ENCODE measurements at regions not wholly inside any gene's neighbourhood (a gene's known extent, or its start where the extent isn't known, plus 50 kb on each side); places are given as distances from the start of the nearest gene placed in this dataset.

GRCh38 chr10:44238212-44238611, 146.7 kb downstream of the CXCL12 start:
- no peak overlapping the region for H3K4me3 ChIP-seq (ENCODE audit: extremely low read depth in 1 of 4, insufficient read depth in 2 of 4, low read depth in 3 of 4, low read length in 4 of 4)
- H3K4me2 ChIP-seq (ENCODE audit: insufficient read depth in 1 of 2, low read depth in 2 of 2, low read length in 2 of 2): no peak overlapping the region
- no peak overlapping the region for H2AFZ ChIP-seq (ENCODE audit: low read length)
- no peak overlapping the region for H2AK5ac ChIP-seq (ENCODE audit: low read depth, low read length)
- peaks cover 2% of the 10 kb centered on the region; the same call in 1 of the 2 replicates for H3K23me2 ChIP-seq (ENCODE audit: low read depth, low read length)
- no peak overlapping the region for H3K23ac ChIP-seq (ENCODE audit: insufficient read length)
- H3K18ac ChIP-seq (ENCODE audit: extremely low read depth, low read length): no peak overlapping the region
- no peak overlapping the region for H3K4ac ChIP-seq (replicated peaks; ENCODE audit: insufficient read length, low read depth, low read length)
- no peak overlapping the region for H3K27ac ChIP-seq (ENCODE audit: low read depth, low read length)
- no peak overlapping the region for H3K56ac ChIP-seq (replicated peaks; ENCODE audit: insufficient read length, low read depth, low read length)
- H2BK120ac ChIP-seq (replicated peaks; ENCODE audit: low read depth, low read length): no peak overlapping the region
- H3K4me1 ChIP-seq (replicated peaks in 1 of 4; ENCODE audit: control insufficient read depth in 3 of 4, insufficient read depth in 4 of 4, low read length in 3 of 4): peaks cover 8 to 14% (median 11%) of the 10 kb centered on the region in 4 experiments
- no peak overlapping the region for H2BK5ac ChIP-seq (ENCODE audit: low read depth, low read length)
- H3K79me1 ChIP-seq (ENCODE audit: low read depth, low read length): no peaks in the 10 kb centered on the region
- no peak overlapping the region for H3K14ac ChIP-seq (ENCODE audit: insufficient read length)
- TF ChIP-seq CBX5 (IDR thresholded peaks at IDR 0.05; ENCODE audit: low read depth, low read length) (no peak), SP2 (IDR thresholded peaks at IDR 0.05; ENCODE audit: low read length) (no peak), GABPA (IDR thresholded peaks at IDR 0.05; ENCODE audit: borderline replicate concordance, insufficient read depth, low read length) (no peak), EZH2 (IDR thresholded peaks at IDR 0.05; ENCODE audit: low read depth, low read length, severe bottlenecking) (no peak)
- TF ChIP-seq, protein P1, sequence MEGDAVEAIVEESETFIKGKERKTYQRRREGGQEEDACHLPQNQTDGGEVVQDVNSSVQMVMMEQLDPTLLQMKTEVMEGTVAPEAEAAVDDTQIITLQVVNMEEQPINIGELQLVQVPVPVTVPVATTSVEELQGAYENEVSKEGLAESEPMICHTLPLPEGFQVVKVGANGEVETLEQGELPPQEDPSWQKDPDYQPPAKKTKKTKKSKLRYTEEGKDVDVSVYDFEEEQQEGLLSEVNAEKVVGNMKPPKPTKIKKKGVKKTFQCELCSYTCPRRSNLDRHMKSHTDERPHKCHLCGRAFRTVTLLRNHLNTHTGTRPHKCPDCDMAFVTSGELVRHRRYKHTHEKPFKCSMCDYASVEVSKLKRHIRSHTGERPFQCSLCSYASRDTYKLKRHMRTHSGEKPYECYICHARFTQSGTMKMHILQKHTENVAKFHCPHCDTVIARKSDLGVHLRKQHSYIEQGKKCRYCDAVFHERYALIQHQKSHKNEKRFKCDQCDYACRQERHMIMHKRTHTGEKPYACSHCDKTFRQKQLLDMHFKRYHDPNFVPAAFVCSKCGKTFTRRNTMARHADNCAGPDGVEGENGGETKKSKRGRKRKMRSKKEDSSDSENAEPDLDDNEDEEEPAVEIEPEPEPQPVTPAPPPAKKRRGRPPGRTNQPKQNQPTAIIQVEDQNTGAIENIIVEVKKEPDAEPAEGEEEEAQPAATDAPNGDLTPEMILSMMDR (IDR thresholded peaks at IDR 0.05; ENCODE audit: control extremely low read depth in 1 of 3, insufficient read depth in 1 of 3, low read depth in 1 of 3, low read length in 3 of 3): no peak
- no peak for DNase-seq (ENCODE audit: low read depth in 1 of 2, low spot score in 2 of 2)
- no peak overlapping the region for H2BK15ac ChIP-seq (ENCODE audit: low read length)
- FAIRE-seq: no peak
- H4K91ac ChIP-seq (replicated peaks; ENCODE audit: insufficient read length, low read length): no peak overlapping the region
- H2BK12ac ChIP-seq (ENCODE audit: low read depth, low read length): no peak overlapping the region
- no peaks in the 10 kb centered on the region for H3K79me2 ChIP-seq (ENCODE audit: control insufficient read depth in 1 of 2, insufficient read depth in 2 of 2, low read length in 2 of 2)
- POLR2A ChIA-PET (ENCODE audit: partially characterized antibody): no interaction called here
- H3K9me3 ChIP-seq (ENCODE audit: insufficient read depth in 2 of 2, low read depth in 1 of 2, low read length in 1 of 2): no peaks in the 10 kb centered on the region
- no peak overlapping the region for H2BK20ac ChIP-seq (ENCODE audit: low read length)
- no peak overlapping the region for H4K8ac ChIP-seq (ENCODE audit: extremely low read depth, insufficient read depth, low read length)
- no peaks in the 10 kb centered on the region for H3K36me3 ChIP-seq (ENCODE audit: control insufficient read depth in 2 of 4, insufficient read depth in 4 of 4, low read length in 3 of 4)
- CTCF ChIA-PET (ENCODE audit: partially characterized antibody): no interaction called here
- no peak overlapping the region for H3K9ac ChIP-seq (replicated peaks in 1 of 4; ENCODE audit: extremely low read depth in 1 of 4, low read depth in 3 of 4, low read length in 3 of 4)
- H4K5ac ChIP-seq (ENCODE audit: insufficient read length, low read depth, low read length): no peak overlapping the region
- no peaks in the 10 kb centered on the region for H4K20me1 ChIP-seq (replicated peaks in 1 of 2; ENCODE audit: control insufficient read depth in 1 of 2, insufficient read depth in 2 of 2, low read length in 2 of 2)
- 77% methylated on average over 3 of the region's 3 CpGs; no CpG with 5 or more reads in 1 of the 2 experiments for WGBS, 2 experiments (ENCODE audit: extremely low coverage in 1 of 2, insufficient coverage in 1 of 2, insufficient read length in 1 of 2, insufficient replicate concordance in 2 of 2, low coverage in 1 of 2, low lambda C conversion rate in 2 of 2, missing lambda C conversion rate in 1 of 2)
- H3K27me3 ChIP-seq (replicated peaks in 1 of 4; ENCODE audit: control insufficient read depth in 3 of 4, extremely low read depth in 1 of 4, insufficient read depth in 3 of 4, low read length in 3 of 4): peaks cover 0 to 3% (median under 1%) of the 10 kb centered on the region in 4 experiments; a peak in 3 of 7 replicates

Measured in H1 (cell line).